Osteocyte (in vitro differentiated cells): ENCODE measurements at regions not wholly inside any gene's neighbourhood (a gene's known extent, or its start where the extent isn't known, plus 50 kb on each side); places are given as distances from the start of the nearest gene placed in this dataset.

Experiments used
- DNase-seq: peaks from one replicate; pipeline ENCODE4 v3.0.0; 2021; ENCODE audit warnings: mixed read lengths; ENCODE audit not compliant: unreplicated experiment; ENCODE audit errors: extremely low spot score
- H3K27ac Mint-ChIP-seq: one replicate; pipeline ENCODE4 v1.8.0; 2021; ENCODE audit warnings: mild to moderate bottlenecking, mixed read lengths; ENCODE audit not compliant: unreplicated experiment
- H3K27me3 Mint-ChIP-seq: one replicate; pipeline ENCODE4 v1.8.0; 2021; ENCODE audit warnings: mixed read lengths; ENCODE audit not compliant: unreplicated experiment
- H3K36me3 Mint-ChIP-seq: one replicate; pipeline ENCODE4 v1.8.0; 2021; ENCODE audit warnings: mixed read lengths; ENCODE audit not compliant: unreplicated experiment
- H3K4me1 Mint-ChIP-seq: one replicate; pipeline ENCODE4 v1.8.0; 2021; ENCODE audit warnings: mixed read lengths; ENCODE audit not compliant: unreplicated experiment
- H3K4me3 Mint-ChIP-seq: one replicate; pipeline ENCODE4 v1.8.0; 2021; ENCODE audit warnings: mild to moderate bottlenecking, moderate library complexity, mixed read lengths; ENCODE audit not compliant: unreplicated experiment
- H3K9me3 Mint-ChIP-seq: one replicate; pipeline ENCODE4 v1.8.0; 2021; ENCODE audit warnings: mixed read lengths; ENCODE audit not compliant: unreplicated experiment
- TF ChIP-seq, protein P1 (sequence below): fragments of 200-600 bp; sonication (generic); IDR thresholded peaks from 2 replicates; pipeline ENCODE4 v1.5.0; 2021; ENCODE audit warnings: antibody characterized with exemption, mild to moderate bottlenecking, moderate library complexity

DNA sequence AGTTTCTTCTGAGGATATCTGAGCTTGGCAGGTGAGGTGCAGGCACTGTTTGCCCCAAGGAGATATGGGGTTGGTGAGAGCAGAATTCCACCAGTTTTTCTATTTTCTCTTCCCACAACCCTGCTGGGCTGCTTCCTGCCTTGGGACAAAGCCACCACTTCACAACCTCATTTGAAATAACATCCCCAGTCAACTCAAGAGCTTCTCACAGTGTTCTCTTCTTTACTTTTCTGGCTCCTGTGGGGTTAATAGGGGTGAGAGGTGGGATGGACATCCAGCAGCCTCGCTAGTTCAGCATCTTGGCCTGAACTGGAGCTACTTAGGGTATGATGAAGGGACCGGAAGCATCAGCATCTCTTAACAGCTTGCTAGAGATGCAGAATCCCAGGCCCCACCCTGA lies 106.3 kb downstream of the SLC4A3 start:
- Mint-ChIP-seq H3K9me3 (no peaks in the 10 kb centered on the region), H3K36me3 (no peaks in the 10 kb centered on the region), H3K27me3 (peaks cover 9% of the 10 kb centered on the region), H3K4me1 (peaks cover 22% of the 10 kb centered on the region), H3K4me3 (no peak overlapping the region), H3K27ac (no peak overlapping the region)
- DNase-seq: peak; percentile 38
- TF ChIP-seq, protein P1, sequence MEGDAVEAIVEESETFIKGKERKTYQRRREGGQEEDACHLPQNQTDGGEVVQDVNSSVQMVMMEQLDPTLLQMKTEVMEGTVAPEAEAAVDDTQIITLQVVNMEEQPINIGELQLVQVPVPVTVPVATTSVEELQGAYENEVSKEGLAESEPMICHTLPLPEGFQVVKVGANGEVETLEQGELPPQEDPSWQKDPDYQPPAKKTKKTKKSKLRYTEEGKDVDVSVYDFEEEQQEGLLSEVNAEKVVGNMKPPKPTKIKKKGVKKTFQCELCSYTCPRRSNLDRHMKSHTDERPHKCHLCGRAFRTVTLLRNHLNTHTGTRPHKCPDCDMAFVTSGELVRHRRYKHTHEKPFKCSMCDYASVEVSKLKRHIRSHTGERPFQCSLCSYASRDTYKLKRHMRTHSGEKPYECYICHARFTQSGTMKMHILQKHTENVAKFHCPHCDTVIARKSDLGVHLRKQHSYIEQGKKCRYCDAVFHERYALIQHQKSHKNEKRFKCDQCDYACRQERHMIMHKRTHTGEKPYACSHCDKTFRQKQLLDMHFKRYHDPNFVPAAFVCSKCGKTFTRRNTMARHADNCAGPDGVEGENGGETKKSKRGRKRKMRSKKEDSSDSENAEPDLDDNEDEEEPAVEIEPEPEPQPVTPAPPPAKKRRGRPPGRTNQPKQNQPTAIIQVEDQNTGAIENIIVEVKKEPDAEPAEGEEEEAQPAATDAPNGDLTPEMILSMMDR: no peak

DNA sequence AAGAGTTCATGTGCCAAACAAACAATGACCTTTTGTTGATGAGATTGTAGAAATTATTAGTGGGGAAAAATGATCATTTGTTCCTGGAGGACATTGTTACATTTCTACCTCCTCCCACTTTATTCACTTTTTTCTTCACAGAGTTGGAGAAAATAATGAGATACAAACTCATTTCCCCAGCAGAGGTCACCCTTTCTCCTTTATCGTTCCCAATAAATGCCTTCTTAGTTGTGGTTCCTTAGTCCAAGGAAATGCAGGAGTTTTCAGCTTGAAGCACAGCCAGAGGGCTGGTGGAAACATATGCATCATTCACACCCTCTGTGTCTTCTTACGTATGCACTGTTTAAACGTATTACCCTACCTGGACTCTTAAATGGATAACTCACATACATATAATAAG lies 108.8 kb downstream of the SLC4A3 start:
- no peak overlapping the region for H3K4me3 Mint-ChIP-seq
- H3K4me1 Mint-ChIP-seq: peaks cover 22% of the 10 kb centered on the region
- H3K36me3 Mint-ChIP-seq: no peaks in the 10 kb centered on the region
- peaks cover 9% of the 10 kb centered on the region for H3K27me3 Mint-ChIP-seq
- DNase-seq: peak; percentile 30
- no peaks in the 10 kb centered on the region for H3K9me3 Mint-ChIP-seq
- no peak overlapping the region for H3K27ac Mint-ChIP-seq
- TF ChIP-seq, protein P1: peak; percentile 72

DNA sequence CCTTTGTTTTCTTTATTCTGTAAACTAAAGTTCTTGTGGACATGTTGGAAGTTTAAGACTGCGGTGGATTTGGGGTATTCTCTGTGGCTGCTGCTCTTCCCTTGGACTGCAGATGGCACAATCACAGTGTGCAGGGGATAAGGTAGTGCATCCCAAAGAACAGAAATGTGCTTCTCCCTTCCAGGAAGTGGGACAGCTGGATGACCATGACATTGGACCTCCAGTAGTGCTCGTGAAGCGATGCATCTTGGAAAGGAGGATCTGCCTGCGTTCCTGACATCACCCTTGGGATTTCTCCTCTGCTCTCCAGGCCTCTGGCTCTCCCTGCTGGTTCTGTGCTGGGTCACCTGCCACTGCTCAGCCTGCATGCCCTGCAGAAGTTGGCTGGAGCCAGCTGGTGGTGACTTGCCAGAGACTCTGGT lies 109.9 kb downstream of the SLC4A3 start:
- Mint-ChIP-seq H3K36me3 (no peaks in the 10 kb centered on the region), H3K27me3 (peaks cover 9% of the 10 kb centered on the region), H3K4me1 (peaks cover 22% of the 10 kb centered on the region), H3K9me3 (no peaks in the 10 kb centered on the region), H3K4me3 (no peak overlapping the region), H3K27ac (no peak overlapping the region)
- TF ChIP-seq, protein P1: peak; percentile 74
- peak; percentile 77 for DNase-seq

DNA sequence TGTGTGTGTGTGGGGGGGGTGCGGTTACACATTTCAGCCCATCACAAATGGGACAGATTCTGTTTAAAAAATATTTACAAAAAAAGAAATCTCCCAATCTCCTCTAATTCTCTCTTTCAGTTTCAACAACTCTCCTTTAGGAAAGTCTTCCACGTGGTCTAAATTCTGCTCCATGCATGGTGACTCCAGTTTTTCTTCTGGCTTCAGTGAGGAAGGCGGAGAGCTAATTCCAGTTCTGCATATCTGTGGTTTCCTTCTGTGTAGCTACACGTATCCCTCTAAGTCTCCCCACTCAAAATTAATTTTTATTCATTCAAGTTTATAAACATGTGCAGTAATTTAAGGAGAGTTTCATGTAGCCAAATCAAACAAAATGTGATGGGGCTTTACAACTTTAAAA lies 111.6 kb downstream of the SLC4A3 start:
- TF ChIP-seq, protein P1: no peak
- Mint-ChIP-seq H3K27me3 (peaks cover 16% of the 10 kb centered on the region), H3K27ac (no peak overlapping the region), H3K9me3 (no peaks in the 10 kb centered on the region), H3K36me3 (no peaks in the 10 kb centered on the region), H3K4me1 (peaks cover 12% of the 10 kb centered on the region), H3K4me3 (no peak overlapping the region)
- DNase-seq: no peak

DNA sequence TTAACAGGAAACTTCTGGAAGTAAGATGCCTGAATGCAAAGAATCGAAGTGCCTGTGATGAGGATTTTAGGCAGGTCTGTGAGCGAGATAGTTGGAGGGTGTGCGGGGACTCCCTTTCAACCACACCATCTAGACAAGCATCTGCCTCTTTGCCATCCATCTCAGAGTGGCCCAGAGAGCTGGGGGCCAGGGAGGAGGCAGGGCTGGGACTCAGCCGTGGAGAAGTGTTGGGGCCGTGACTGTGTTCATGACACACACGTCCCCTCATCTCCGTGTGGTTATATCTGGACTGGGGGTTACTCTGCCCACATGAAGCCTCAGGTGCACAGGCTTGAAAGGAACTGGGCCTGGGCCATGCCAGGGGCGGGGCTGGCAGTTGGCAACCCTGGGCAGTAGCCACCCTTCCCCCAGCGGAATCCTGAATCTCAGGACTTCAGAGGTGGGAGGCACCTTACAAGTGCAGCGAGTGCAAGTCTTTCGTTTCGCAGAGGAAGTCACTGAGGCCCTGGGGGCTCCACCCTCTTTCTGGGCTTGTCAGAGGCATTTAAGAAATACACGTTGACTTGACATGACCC lies 112.5 kb downstream of the SLC4A3 start:
- peak; percentile 73 for DNase-seq
- H3K36me3 Mint-ChIP-seq: no peaks in the 10 kb centered on the region
- TF ChIP-seq, protein P1: no peak
- peaks cover 12% of the 10 kb centered on the region for H3K4me1 Mint-ChIP-seq
- H3K9me3 Mint-ChIP-seq: no peaks in the 10 kb centered on the region
- no peak overlapping the region for H3K4me3 Mint-ChIP-seq
- peaks cover 16% of the 10 kb centered on the region for H3K27me3 Mint-ChIP-seq
- no peak overlapping the region for H3K27ac Mint-ChIP-seq
